H1 (cell line): ENCODE measurements at regions not wholly inside any gene's neighbourhood (a gene's known extent, or its start where the extent isn't known, plus 50 kb on each side); places are given as distances from the start of the nearest gene placed in this dataset.
"Not testable (repeated sequence)": the region's sequence is repeated elsewhere in the genome, so short reads cannot be mapped to it uniquely, and the experiment has no call there.

Experiments used
- CBX5 ChIP-seq: fragments of 300-800, 300-1000 bp; sonication (generic); IDR thresholded peaks from 2 replicates; pipeline ENCODE4 v1.7.1; 2016; ENCODE audit warnings: antibody characterized with exemption, low read length, low read depth
- EZH2 ChIP-seq: fragments of 200-600 bp; sonication (generic); IDR thresholded peaks from 2 replicates; pipeline ENCODE4 v1.7.1; 2012; ENCODE audit warnings: low read depth, mild to moderate bottlenecking, moderate library complexity, low read length, inconsistent platforms; ENCODE audit not compliant: severe bottlenecking
- GABPA ChIP-seq: IDR thresholded peaks from 2 replicates; pipeline ENCODE4 v1.6.1; 2011; ENCODE audit warnings: mild to moderate bottlenecking, low read length, moderate library complexity, borderline replicate concordance; ENCODE audit not compliant: insufficient read depth
- MAFK ChIP-seq: IDR thresholded peaks from 2 replicates; pipeline ENCODE4 v1.6.1; 2012; ENCODE audit warnings: low read depth, mild to moderate bottlenecking, improper control_type of control experiment, low read length
- SP2 ChIP-seq: IDR thresholded peaks from 2 replicates; pipeline ENCODE4 v1.6.1; 2012; ENCODE audit warnings: mild to moderate bottlenecking, low read length, inconsistent platforms
- TAF1 ChIP-seq: IDR thresholded peaks from 2 replicates; pipeline ENCODE4 v1.6.1; 2011; ENCODE audit warnings: mild to moderate bottlenecking, low read depth, low read length
- TBP ChIP-seq: IDR thresholded peaks from 2 replicates; pipeline ENCODE4 v1.6.1; 2011; ENCODE audit warnings: low read depth, low read length, improper control_type of control experiment
- TEAD4 ChIP-seq: IDR thresholded peaks from 2 replicates; pipeline ENCODE4 v1.6.1; 2012; ENCODE audit warnings: low read depth, low read length, inconsistent platforms, mixed read lengths
- USF2 ChIP-seq: IDR thresholded peaks from 2 replicates; pipeline ENCODE4 v1.6.1; 2011; ENCODE audit warnings: low read length, improper control_type of control experiment
- ZNF274 ChIP-seq: IDR thresholded peaks from 2 replicates; pipeline ENCODE4 v1.7.0; 2012; ENCODE audit warnings: low read length, borderline replicate concordance; ENCODE audit errors: extremely low read depth
- TF ChIP-seq, protein P1 (sequence below), 3 experiments: IDR thresholded peaks; 1 replicate in 2 of 3; 2 replicates in 1 of 3; pipeline versions ENCODE4 v1.5.1 to v1.6.1; 2011; ENCODE audit warnings: low read length in 3 of 3, mild to moderate bottlenecking in 3 of 3, inconsistent platforms in 2 of 3, low read depth in 1 of 3, moderate library complexity in 1 of 3; ENCODE audit not compliant: insufficient read depth in 1 of 3; ENCODE audit errors: control extremely low read depth in 1 of 3
- TF ChIP-seq, protein P2 (sequence below): IDR thresholded peaks from 2 replicates; pipeline ENCODE4 v1.6.1; 2012; ENCODE audit warnings: inconsistent platforms
- TF ChIP-seq, protein P3 (sequence below): IDR thresholded peaks from 2 replicates; pipeline ENCODE4 v1.6.1; 2011; ENCODE audit warnings: low read depth, mild to moderate bottlenecking, low read length; ENCODE audit not compliant: insufficient read depth

DNA sequence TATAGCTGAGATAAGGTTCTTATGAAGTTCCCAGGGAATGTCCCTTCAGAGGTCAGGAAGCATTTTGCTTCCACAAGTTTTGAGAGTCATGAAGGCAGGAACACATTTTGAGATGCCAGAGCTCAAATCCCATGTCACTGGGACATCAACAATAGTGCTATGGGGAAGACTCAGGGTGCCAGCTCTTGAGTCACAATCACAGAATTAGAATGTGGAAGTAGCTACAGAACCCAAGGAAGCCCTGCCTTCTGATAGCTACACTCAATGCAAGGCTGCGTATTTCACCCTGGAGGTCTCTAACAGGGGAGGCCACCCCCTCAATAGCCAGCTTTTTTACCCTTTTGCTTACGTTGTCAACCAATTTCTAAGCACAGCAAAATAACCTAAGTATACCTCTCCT lies 141.3 kb downstream of the FAM72B start:
- TF ChIP-seq, protein P1, sequence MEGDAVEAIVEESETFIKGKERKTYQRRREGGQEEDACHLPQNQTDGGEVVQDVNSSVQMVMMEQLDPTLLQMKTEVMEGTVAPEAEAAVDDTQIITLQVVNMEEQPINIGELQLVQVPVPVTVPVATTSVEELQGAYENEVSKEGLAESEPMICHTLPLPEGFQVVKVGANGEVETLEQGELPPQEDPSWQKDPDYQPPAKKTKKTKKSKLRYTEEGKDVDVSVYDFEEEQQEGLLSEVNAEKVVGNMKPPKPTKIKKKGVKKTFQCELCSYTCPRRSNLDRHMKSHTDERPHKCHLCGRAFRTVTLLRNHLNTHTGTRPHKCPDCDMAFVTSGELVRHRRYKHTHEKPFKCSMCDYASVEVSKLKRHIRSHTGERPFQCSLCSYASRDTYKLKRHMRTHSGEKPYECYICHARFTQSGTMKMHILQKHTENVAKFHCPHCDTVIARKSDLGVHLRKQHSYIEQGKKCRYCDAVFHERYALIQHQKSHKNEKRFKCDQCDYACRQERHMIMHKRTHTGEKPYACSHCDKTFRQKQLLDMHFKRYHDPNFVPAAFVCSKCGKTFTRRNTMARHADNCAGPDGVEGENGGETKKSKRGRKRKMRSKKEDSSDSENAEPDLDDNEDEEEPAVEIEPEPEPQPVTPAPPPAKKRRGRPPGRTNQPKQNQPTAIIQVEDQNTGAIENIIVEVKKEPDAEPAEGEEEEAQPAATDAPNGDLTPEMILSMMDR (IDR thresholded peaks at IDR 0.05; ENCODE audit: control extremely low read depth in 1 of 3, insufficient read depth in 1 of 3, low read depth in 1 of 3, low read length in 3 of 3): not testable (repeated sequence)
- TF ChIP-seq, protein P2, sequence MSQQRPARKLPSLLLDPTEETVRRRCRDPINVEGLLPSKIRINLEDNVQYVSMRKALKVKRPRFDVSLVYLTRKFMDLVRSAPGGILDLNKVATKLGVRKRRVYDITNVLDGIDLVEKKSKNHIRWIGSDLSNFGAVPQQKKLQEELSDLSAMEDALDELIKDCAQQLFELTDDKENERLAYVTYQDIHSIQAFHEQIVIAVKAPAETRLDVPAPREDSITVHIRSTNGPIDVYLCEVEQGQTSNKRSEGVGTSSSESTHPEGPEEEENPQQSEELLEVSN: not testable (repeated sequence)
- TF ChIP-seq TEAD4, TBP, EZH2, USF2, GABPA, TAF1, CBX5, SP2, ZNF274, MAFK: not testable (repeated sequence)
- TF ChIP-seq, protein P3, sequence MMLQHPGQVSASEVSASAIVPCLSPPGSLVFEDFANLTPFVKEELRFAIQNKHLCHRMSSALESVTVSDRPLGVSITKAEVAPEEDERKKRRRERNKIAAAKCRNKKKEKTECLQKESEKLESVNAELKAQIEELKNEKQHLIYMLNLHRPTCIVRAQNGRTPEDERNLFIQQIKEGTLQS: not testable (repeated sequence)
